Naive thymus-derived CD8-positive, alpha-beta T cell (primary cell): ENCODE measurements at regions not wholly inside any gene's neighbourhood (a gene's known extent, or its start where the extent isn't known, plus 50 kb on each side); places are given as distances from the start of the nearest gene placed in this dataset.

Source experiments
- ATAC-seq, 2 donors: fragments of 150-1000 bp; cut with Tn5 transposase in 1 of 2; sonication (Bioruptor Pico), chemical (Tn5 transposase) in 1 of 2; 1 replicate in 1 of 2; 2 replicates in 1 of 2; pipeline ENCODE4 v1.10.0; 2021; ENCODE audit warnings: mild to moderate bottlenecking in 2 of 2, moderate library complexity in 2 of 2
- POLR2A ChIA-PET: fragments of 350-600 bp; sonication (Branson Sonifier 250); formaldehyde crosslinking; loops from one replicate; lab custom pipeline; 2021; ENCODE audit warnings: antibody characterized with exemption; lab: Charles Lee
- DNase-seq, 10 donors: peaks; one replicate each; pipeline versions ENCODE4 v3.0.0 to v3.0.0-alpha.2; 2020 to 2022
- H3K27ac Mint-ChIP-seq, 10 donors: one replicate each; pipeline ENCODE4 v1.8.0; 2020 to 2022; ENCODE audit warnings: mild to moderate bottlenecking in 10 of 10, mixed read lengths in 10 of 10, moderate library complexity in 4 of 10, inconsistent platforms in 1 of 10
- H3K27me3 Mint-ChIP-seq, 5 donors: one replicate each; pipeline ENCODE4 v1.8.0; 2021 to 2022; ENCODE audit warnings: mixed read lengths in 5 of 5
- H3K36me3 Mint-ChIP-seq, 3 donors: one replicate each; pipeline ENCODE4 v1.8.0; 2020 to 2022; ENCODE audit warnings: mixed read lengths in 3 of 3, mild to moderate bottlenecking in 2 of 3, inconsistent platforms in 1 of 3
- H3K4me1 Mint-ChIP-seq, 4 donors: one replicate each; pipeline ENCODE4 v1.8.0; 2021 to 2022; ENCODE audit warnings: mixed read lengths in 4 of 4
- H3K4me3 Mint-ChIP-seq, 10 donors: one replicate each; pipeline ENCODE4 v1.8.0; 2020 to 2022; ENCODE audit warnings: mild to moderate bottlenecking in 10 of 10, mixed read lengths in 10 of 10, moderate library complexity in 6 of 10, inconsistent platforms in 1 of 10
- H3K9me3 Mint-ChIP-seq, 9 donors: one replicate each; pipeline ENCODE4 v1.8.0; 2020 to 2022; ENCODE audit warnings: mixed read lengths in 9 of 9, mild to moderate bottlenecking in 3 of 9, inconsistent platforms in 1 of 9, moderate library complexity in 1 of 9

DNA sequence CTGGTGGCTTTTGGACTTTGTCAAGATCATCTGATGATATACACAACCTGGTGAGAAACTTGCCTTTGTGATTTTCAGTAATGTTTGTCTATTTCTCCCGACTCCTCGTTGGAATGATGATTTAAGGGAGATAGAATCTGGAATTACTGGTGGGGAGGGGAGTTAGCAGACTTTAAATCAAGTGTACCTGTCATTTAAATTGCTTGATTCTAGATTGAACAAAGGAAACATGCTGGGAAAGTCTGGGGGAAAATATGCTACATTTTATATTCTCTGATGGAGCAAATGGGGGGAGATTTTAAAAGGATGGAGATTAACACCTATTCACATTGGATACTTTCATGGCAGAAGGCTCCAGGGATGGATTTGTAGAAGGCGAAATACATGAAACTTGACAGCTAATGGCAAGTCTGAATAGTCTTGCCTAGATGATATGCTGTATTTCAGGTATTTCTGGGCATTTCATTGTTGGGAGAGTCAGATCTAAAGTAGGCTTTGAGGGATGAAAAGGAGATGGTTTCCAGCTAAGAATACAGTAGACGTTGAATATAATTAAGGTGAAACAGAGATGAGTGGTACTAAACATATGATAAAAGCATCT, 189.1 kb upstream of the PDZRN3 start:
- H3K27ac Mint-ChIP-seq, result no peak overlapping the region
- no peaks in the 10 kb centered on the region for H3K36me3 Mint-ChIP-seq
- peaks cover 0 to 11% (median 0%) of the 10 kb centered on the region in 5 donors for H3K27me3 Mint-ChIP-seq
- peaks cover 0 to 22% (median 5%) of the 10 kb centered on the region in 9 donors for H3K9me3 Mint-ChIP-seq
- ATAC-seq (no peak), DNase-seq (no peak)
- H3K4me1 Mint-ChIP-seq, result no peaks in the 10 kb centered on the region
- POLR2A ChIA-PET, result no interaction called here
- H3K4me3 Mint-ChIP-seq, result no peak overlapping the region

- POLR2A ChIA-PET, result no interaction called here
- H3K36me3 Mint-ChIP-seq, result no peaks in the 10 kb centered on the region
- no peak for DNase-seq
- H3K4me1 Mint-ChIP-seq, result no peaks in the 10 kb centered on the region
- no peak for ATAC-seq
- H3K9me3 Mint-ChIP-seq, result peaks cover 0 to 27% (median 5%) of the 10 kb centered on the region in 9 donors
- no peak overlapping the region for H3K4me3 Mint-ChIP-seq
- no peak overlapping the region for H3K27ac Mint-ChIP-seq
- peaks cover 0 to 11% (median 0%) of the 10 kb centered on the region in 5 donors for H3K27me3 Mint-ChIP-seq
These were observed 188.6 kb upstream of the PDZRN3 start for GRCh38 chr3:73813291-73813690.

DNA sequence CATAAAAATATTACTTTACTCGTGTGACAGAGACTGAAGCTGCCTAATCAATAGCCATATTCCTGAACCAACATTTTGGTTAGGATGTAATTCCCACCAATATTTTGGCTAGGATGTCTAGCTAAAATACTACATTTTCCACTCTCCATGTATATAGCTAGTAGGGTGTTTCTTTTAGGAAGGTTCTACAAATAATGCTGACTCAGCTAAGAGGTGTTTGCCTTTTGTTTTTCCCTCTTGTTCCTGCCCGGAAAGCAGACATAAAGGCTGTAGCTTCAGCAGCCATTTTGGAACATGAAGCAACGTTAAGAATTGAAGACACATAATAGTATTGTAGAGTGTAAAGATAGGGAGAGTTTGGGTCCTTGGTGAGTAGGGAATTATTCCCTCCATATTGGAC, 187.3 kb upstream of the PDZRN3 start:
- Mint-ChIP-seq H3K4me3 (no peak overlapping the region), H3K36me3 (no peaks in the 10 kb centered on the region), H3K9me3 (peaks cover 0 to 28% (median 5%) of the 10 kb centered on the region in 9 donors), H3K4me1 (no peaks in the 10 kb centered on the region), H3K27me3 (peaks cover 0 to 11% (median 0%) of the 10 kb centered on the region in 5 donors), H3K27ac (no peak overlapping the region)
- POLR2A ChIA-PET, result no interaction called here
- DNase-seq (no peak), ATAC-seq (no peak)

GRCh38 chr3:73808862-73809509, 184.2 kb upstream of the PDZRN3 start:
- DNase-seq, result no peak
- no peak overlapping the region for H3K4me3 Mint-ChIP-seq
- H3K4me1 Mint-ChIP-seq, result no peaks in the 10 kb centered on the region
- POLR2A ChIA-PET, result no interaction called here
- no peaks in the 10 kb centered on the region for H3K36me3 Mint-ChIP-seq
- peaks cover 0 to 10% (median 0%) of the 10 kb centered on the region in 5 donors for H3K27me3 Mint-ChIP-seq
- no peak for ATAC-seq
- peaks cover 0 to 28% (median 5%) of the 10 kb centered on the region in 9 donors for H3K9me3 Mint-ChIP-seq
- H3K27ac Mint-ChIP-seq, result no peak overlapping the region

GRCh38 chr3:73805435-73805834, 180.7 kb upstream of the PDZRN3 start:
- peaks cover 0 to 18% (median 7%) of the 10 kb centered on the region in 9 donors for H3K9me3 Mint-ChIP-seq
- H3K4me3 Mint-ChIP-seq, result no peak overlapping the region
- H3K36me3 Mint-ChIP-seq, result no peaks in the 10 kb centered on the region
- H3K4me1 Mint-ChIP-seq, result no peaks in the 10 kb centered on the region
- POLR2A ChIA-PET, result no interaction called here
- DNase-seq (no peak), ATAC-seq (no peak)
- H3K27me3 Mint-ChIP-seq, result peaks cover 0 to 5% (median 0%) of the 10 kb centered on the region in 5 donors
- H3K27ac Mint-ChIP-seq, result no peak overlapping the region

GRCh38 chr3:73804204-73804603, 179.5 kb upstream of the PDZRN3 start:
- ATAC-seq (no peak), DNase-seq (no peak)
- Mint-ChIP-seq H3K4me3 (no peak overlapping the region), H3K27me3 (peaks cover 0 to 5% (median 0%) of the 10 kb centered on the region in 5 donors), H3K36me3 (no peaks in the 10 kb centered on the region), H3K4me1 (no peaks in the 10 kb centered on the region), H3K9me3 (peaks cover 0 to 18% (median 7%) of the 10 kb centered on the region in 9 donors), H3K27ac (no peak overlapping the region)
- POLR2A ChIA-PET, result no interaction called here

DNA sequence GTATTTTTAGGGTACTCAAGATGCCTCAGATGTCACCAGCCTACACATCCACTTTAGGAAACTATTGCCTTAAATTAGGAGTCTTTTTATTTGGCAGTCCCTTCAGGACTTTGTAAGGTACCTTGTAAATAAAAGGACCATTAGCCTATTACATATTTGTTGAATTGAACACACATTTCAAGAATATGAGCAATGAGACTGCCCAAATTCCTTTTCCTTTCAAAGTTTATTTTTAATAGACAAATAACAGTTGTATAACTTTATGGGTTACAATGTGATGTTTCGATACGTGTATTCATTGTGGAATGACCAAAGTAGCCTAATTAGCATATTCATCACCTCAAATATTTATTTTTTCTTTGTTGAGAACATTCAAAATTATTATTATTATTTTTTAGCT, 176.7 kb upstream of the PDZRN3 start:
- no peak for ATAC-seq

DNA sequence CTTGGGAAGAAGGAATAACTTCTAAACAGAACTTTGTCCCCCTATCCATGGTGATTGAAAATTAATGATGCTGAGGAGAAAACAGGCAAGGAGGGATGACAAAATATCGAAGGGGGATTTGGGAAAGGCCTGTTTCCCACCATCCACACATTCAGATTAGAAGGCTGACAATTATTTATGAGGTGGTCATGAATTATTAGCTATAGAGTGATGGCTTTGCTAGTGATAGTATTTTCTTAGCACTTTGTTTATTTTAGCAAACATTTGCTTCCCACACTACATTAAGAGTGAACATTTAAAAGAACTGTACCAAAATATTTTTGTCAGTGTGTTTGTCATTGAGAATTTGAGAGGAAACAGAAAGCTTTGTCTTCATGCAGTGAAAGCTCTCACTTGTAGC, 172.6 kb upstream of the PDZRN3 start:
- Mint-ChIP-seq H3K9me3 (peaks cover 3 to 31% (median 10%) of the 10 kb centered on the region in 9 donors), H3K36me3 (peaks cover 0 to 2% (median 0%) of the 10 kb centered on the region in 3 donors), H3K27me3 (no peaks in the 10 kb centered on the region), H3K27ac (no peak overlapping the region), H3K4me1 (no peaks in the 10 kb centered on the region), H3K4me3 (no peak overlapping the region)
- POLR2A ChIA-PET, result no interaction called here
- ATAC-seq (no peak), DNase-seq (no peak)

More for the DNA sequence above, 176.7 kb upstream of the PDZRN3 start:
- H3K4me3 Mint-ChIP-seq, result no peak overlapping the region
- H3K9me3 Mint-ChIP-seq, result peaks cover 0 to 20% (median 13%) of the 10 kb centered on the region in 9 donors
- no peaks in the 10 kb centered on the region for H3K27me3 Mint-ChIP-seq
- H3K27ac Mint-ChIP-seq, result no peak overlapping the region
- H3K4me1 Mint-ChIP-seq, result no peaks in the 10 kb centered on the region
- POLR2A ChIA-PET, result no interaction called here
- DNase-seq, result no peak
- H3K36me3 Mint-ChIP-seq, result peaks cover 0 to 2% (median 0%) of the 10 kb centered on the region in 3 donors

GRCh38 chr3:73796382-73796781, 171.6 kb upstream of the PDZRN3 start:
- Mint-ChIP-seq H3K27ac (no peak overlapping the region), H3K36me3 (peaks cover 0 to 2% (median 0%) of the 10 kb centered on the region in 3 donors), H3K9me3 (peaks cover 3 to 31% (median 9%) of the 10 kb centered on the region in 9 donors), H3K4me1 (no peaks in the 10 kb centered on the region), H3K27me3 (no peaks in the 10 kb centered on the region), H3K4me3 (no peak overlapping the region)
- ATAC-seq (no peak), DNase-seq (no peak)
- POLR2A ChIA-PET, result no interaction called here

DNA sequence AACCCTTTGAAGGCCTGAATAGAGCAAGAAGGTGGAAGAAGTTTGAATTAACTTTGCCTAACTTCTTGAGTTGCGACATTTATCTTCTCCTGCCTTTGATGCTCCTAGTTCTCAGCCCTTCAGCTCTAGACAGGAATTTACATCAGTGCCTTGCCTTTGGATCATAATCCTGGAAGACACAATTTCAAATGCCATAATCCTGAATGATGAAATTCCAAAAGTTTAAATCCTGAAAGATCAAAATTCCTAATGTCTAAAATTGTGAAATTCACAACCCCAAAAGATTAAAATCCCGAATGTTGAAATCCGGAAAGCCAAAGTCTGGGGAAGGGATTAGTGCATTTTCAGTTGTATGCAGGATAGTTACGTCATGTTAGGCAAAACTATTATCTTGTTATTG, 166.6 kb upstream of the PDZRN3 start:
- H3K36me3 Mint-ChIP-seq, result no peaks in the 10 kb centered on the region
- POLR2A ChIA-PET, result no interaction called here
- no peak for ATAC-seq

DNA sequence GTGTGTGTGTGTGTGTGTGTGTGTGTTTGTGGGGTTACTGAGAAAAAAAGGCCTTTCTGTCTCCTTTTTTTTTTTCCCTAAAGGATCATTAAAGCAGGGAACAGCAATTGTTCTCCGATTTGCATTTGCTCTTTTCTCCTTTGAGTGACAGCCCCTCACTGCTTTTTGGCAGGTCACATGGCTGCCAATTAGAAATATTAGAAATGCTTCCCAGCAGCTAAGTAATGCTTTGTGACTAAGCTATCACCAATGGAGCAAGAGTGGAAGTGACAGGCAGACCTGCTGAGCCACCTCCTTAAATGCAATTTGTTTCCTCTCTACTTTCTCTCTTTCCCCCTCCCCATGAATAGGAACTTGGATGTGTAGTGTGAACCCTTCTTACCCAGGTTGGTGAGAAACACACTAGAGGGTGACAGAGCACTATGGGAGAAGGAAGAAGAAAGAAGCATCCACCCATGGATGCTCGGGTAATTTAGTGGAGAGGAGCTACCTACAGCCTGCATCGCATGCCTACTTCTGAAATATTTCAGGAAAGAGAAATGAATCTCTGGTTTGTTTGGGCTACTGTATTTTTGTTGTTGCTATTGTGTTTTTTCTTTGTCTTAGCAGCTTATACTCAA, 165.2 kb upstream of the PDZRN3 start:
- Mint-ChIP-seq H3K9me3 (peaks cover 0 to 28% (median 4%) of the 10 kb centered on the region in 9 donors), H3K4me3 (no peak overlapping the region), H3K36me3 (no peaks in the 10 kb centered on the region), H3K27me3 (no peaks in the 10 kb centered on the region), H3K27ac (no peak overlapping the region), H3K4me1 (no peaks in the 10 kb centered on the region)
- DNase-seq (no peak), ATAC-seq (no peak)
- POLR2A ChIA-PET, result no interaction called here

More for the DNA sequence above, 166.6 kb upstream of the PDZRN3 start:
- no peak for DNase-seq
- Mint-ChIP-seq H3K27me3 (no peaks in the 10 kb centered on the region), H3K4me3 (no peak overlapping the region), H3K9me3 (peaks cover 0 to 19% (median 2%) of the 10 kb centered on the region in 9 donors), H3K27ac (no peak overlapping the region), H3K4me1 (no peaks in the 10 kb centered on the region)

DNA sequence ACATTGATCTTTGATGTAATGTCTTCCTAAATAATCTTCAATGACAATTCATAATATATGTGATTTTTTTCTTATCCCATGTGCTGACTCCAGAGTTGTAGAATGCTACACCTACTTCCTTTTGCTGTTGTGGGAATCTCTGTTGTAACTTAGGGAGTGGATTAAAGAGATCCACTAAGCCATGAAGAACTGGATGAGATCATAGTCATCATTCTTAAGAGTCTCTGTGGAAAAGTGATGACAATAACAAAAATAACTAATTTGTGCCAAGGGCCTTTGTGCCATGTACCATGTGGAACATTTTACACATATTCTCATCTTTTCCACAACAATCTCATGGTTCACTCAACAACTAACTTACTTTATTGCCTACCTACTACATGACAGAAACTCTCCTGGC, 162.9 kb upstream of the PDZRN3 start:
- no peaks in the 10 kb centered on the region for H3K27me3 Mint-ChIP-seq
- no peaks in the 10 kb centered on the region for H3K36me3 Mint-ChIP-seq

GRCh38 chr3:73786998-73787397, 162.3 kb upstream of the PDZRN3 start:
- Mint-ChIP-seq H3K27me3 (no peaks in the 10 kb centered on the region), H3K36me3 (no peaks in the 10 kb centered on the region), H3K27ac (no peak overlapping the region), H3K4me1 (no peaks in the 10 kb centered on the region), H3K9me3 (peaks cover 0 to 16% (median 3%) of the 10 kb centered on the region in 9 donors), H3K4me3 (no peak overlapping the region)
- POLR2A ChIA-PET, result no interaction called here
- DNase-seq (no peak), ATAC-seq (no peak)

More for the DNA sequence above, 162.9 kb upstream of the PDZRN3 start:
- no peak for DNase-seq
- no peak overlapping the region for H3K4me3 Mint-ChIP-seq
- no peak overlapping the region for H3K27ac Mint-ChIP-seq
- H3K9me3 Mint-ChIP-seq, result peaks cover 0 to 16% (median 3%) of the 10 kb centered on the region in 9 donors
- POLR2A ChIA-PET, result no interaction called here
- no peaks in the 10 kb centered on the region for H3K4me1 Mint-ChIP-seq
- ATAC-seq, result no peak
